ENCODE measurements at regions not wholly inside any gene's neighbourhood (a gene's known extent, or its start where the extent isn't known, plus 50 kb on each side); places are given as distances from the start of the nearest gene placed in this dataset.

GRCh38 chr3:105972069-105972468 lies 103.3 kb upstream of the CBLB start (continued):
- TF ChIP-seq REST (IDR thresholded peaks at IDR 0.05; ENCODE audit: low read depth, low read length) (no peak), ZBTB33 (IDR thresholded peaks at IDR 0.05; ENCODE audit: borderline replicate concordance, low read depth) (no peak), RCOR1 (IDR thresholded peaks at IDR 0.05; ENCODE audit: low read length) (no peak)

GRCh38 chr3:105974381-105974780 lies 105.6 kb upstream of the CBLB start:
- H3K79me2 ChIP-seq (ENCODE audit: insufficient read depth), result no peaks in the 10 kb centered on the region
- no peak overlapping the region for H3K4me3 ChIP-seq (ENCODE audit: low read depth in 2 of 2, low read length in 1 of 2)
- H3K27me3 ChIP-seq (ENCODE audit: insufficient read depth), result no peaks in the 10 kb centered on the region
- 93% methylated on average over 2 of the region's 2 CpGs for WGBS (ENCODE audit: low lambda C conversion rate)
- no peak overlapping the region for H3K4me2 ChIP-seq
- H2AFZ ChIP-seq (ENCODE audit: low read depth), result no peak overlapping the region
- H3K36me3 ChIP-seq (replicated peaks in 1 of 2; ENCODE audit: control insufficient read depth in 1 of 2, insufficient read depth in 2 of 2, low read length in 1 of 2), result no peaks in the 10 kb centered on the region
- TF ChIP-seq SMC3 (IDR thresholded peaks at IDR 0.05; ENCODE audit: low read depth, low read length), result no peak
- no peak for TF ChIP-seq MXI1 (IDR thresholded peaks at IDR 0.05; ENCODE audit: low read depth, low read length)
- no peak for TF ChIP-seq TAF1 (IDR thresholded peaks at IDR 0.05; ENCODE audit: borderline replicate concordance, low read depth, low read length)
- CTCF ChIA-PET, result no interaction called here
- H3K27ac ChIP-seq (ENCODE audit: low read depth in 2 of 2, low read length in 1 of 2), result no peak overlapping the region
- H3K9ac ChIP-seq, result no peak overlapping the region
- no peaks in the 10 kb centered on the region for H3K4me1 ChIP-seq (ENCODE audit: control insufficient read depth in 1 of 2, insufficient read depth in 2 of 2, low read depth in 1 of 2, low read length in 1 of 2)
- no peaks in the 10 kb centered on the region for H3K9me3 ChIP-seq
- no peaks in the 10 kb centered on the region for H3F3A ChIP-seq (replicated peaks; ENCODE audit: insufficient read depth)
- DNase-seq, result no peak
- H4K20me1 ChIP-seq (ENCODE audit: insufficient read depth), result no peaks in the 10 kb centered on the region
- POLR2A ChIA-PET, result no interaction called here
- no peaks in the 10 kb centered on the region for H3K9me2 ChIP-seq

- 79% methylated on average over 2 of the region's 2 CpGs for WGBS (ENCODE audit: low lambda C conversion rate)
- Histone ChIP-seq H3K27me3 (ENCODE audit: insufficient read depth) (no peaks in the 10 kb centered on the region), H3K9ac (no peak overlapping the region), H3K27ac (ENCODE audit: low read depth in 2 of 2, low read length in 1 of 2) (no peak overlapping the region), H3K79me2 (ENCODE audit: insufficient read depth) (no peaks in the 10 kb centered on the region), H3K36me3 (replicated peaks in 1 of 2; ENCODE audit: control insufficient read depth in 1 of 2, insufficient read depth in 2 of 2, low read length in 1 of 2) (no peaks in the 10 kb centered on the region), H3K4me1 (ENCODE audit: control insufficient read depth in 1 of 2, insufficient read depth in 2 of 2, low read depth in 1 of 2, low read length in 1 of 2) (no peaks in the 10 kb centered on the region), H3K4me2 (no peak overlapping the region), H3K9me2 (no peaks in the 10 kb centered on the region), H3K4me3 (ENCODE audit: low read depth in 2 of 2, low read length in 1 of 2) (no peak overlapping the region), H3F3A (replicated peaks; ENCODE audit: insufficient read depth) (no peaks in the 10 kb centered on the region), H2AFZ (ENCODE audit: low read depth) (no peak overlapping the region; the same call in 1 of the 2 replicates), H4K20me1 (ENCODE audit: insufficient read depth) (no peaks in the 10 kb centered on the region), H3K9me3 (no peaks in the 10 kb centered on the region)
- TF ChIP-seq FOXJ3 (CRISPR knock-in tag; IDR thresholded peaks at IDR 0.05) (no peak), FOXM1 (IDR thresholded peaks at IDR 0.05; ENCODE audit: low read depth) (no peak), PBX3 (IDR thresholded peaks at IDR 0.05) (no peak), POLR2AphosphoS5 (IDR thresholded peaks at IDR 0.05; ENCODE audit: low read depth, low read length) (no peak), RFX5 (IDR thresholded peaks at IDR 0.05; ENCODE audit: low read length) (no peak)
- DNase-seq, result no peak
- ChIA-PET POLR2A (no interaction called here), CTCF (no interaction called here)
Measured at GRCh38 chr3:105976196-105976595, 107.4 kb upstream of the CBLB start.

Measured in SK-N-SH (cell line).